ENCODE measurements at regions not wholly inside any gene's neighbourhood (a gene's known extent, or its start where the extent isn't known, plus 50 kb on each side); places are given as distances from the start of the nearest gene placed in this dataset.
"Not testable (repeated sequence)": the region's sequence is repeated elsewhere in the genome, so short reads cannot be mapped to it uniquely, and the experiment has no call there.

DNA sequence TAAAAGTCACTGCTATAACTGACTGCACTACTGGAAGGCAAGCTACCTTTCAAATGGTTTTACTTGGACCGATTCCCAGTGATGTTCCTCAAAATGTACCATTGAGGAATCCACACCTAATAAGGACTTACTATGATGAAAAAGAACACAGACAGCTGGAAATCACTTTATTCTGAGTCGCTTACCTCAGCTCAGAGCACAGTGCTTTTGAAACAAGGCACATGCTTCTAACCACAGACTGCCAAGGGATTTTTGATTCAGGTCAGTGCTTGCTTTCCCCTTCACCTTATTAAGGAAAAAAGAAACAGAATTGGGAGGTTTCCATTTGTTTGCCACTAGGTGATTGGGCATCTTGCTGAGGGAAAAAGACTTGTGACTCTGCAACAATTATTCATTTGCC lies 707.5 kb upstream of the FSHR start:
- no peak for DNase-seq (ENCODE audit: low read depth in 2 of 2)

DNA sequence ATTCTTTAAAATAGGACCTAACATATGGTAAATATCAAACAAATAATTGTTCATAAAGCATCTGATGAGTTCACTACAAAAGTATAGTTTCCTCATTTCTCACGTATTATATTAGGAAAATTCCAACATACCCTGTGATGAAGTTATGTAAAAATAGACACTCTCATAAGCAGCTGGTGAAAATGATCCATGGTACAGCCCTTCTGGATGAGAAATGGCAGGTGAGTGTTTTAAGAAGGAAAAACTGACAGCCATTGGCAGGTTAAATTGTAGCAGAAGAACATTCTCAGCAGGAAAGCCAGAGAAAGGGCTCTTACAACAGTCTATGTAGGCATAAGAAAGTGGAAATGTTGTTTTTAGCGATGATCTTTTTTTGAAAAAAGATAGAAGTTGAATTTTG lies 706.5 kb upstream of the FSHR start:
- DNase-seq (ENCODE audit: low read depth in 2 of 2) = no peak

DNA sequence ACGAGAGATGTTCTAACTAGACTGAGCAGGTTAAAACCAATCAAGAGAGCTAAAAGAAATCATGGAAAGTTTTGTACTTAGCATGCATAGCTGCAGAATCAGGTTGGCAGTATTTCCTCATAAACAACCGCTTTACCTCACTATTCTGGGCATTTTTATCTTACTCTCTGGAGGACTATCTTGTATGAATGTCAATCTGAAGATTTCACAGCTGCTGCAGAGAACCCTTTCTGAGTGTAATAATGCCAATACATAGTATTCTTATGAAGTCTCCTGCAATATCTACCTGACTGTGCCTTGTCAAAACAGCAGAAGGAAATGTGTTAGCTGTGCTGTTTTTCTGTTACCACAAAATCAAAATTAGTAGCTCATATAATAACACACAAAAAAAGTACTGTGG lies 705.9 kb upstream of the FSHR start:
- DNase-seq (ENCODE audit: low read depth in 2 of 2) = no peak

DNA sequence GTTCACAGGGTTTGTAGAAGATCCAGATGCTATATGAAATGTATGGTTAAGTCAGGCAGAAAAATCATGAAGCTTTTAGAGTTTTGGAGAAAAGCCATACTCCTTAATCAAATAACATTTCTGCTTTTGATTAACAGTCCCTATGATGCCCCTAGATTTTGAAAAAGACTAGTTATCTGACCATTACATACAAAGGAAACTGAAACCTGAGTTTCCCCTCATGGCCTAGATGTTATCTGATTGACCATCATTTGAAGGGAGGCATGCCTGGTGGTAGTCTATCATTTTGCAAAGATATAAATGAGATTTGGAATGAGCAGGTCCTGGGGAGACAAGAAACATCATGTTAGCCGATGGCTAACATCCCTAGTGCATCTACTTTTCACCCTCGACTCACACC lies 704.3 kb upstream of the FSHR start:
- DNase-seq (ENCODE audit: low read depth in 2 of 2) = no peak

DNA sequence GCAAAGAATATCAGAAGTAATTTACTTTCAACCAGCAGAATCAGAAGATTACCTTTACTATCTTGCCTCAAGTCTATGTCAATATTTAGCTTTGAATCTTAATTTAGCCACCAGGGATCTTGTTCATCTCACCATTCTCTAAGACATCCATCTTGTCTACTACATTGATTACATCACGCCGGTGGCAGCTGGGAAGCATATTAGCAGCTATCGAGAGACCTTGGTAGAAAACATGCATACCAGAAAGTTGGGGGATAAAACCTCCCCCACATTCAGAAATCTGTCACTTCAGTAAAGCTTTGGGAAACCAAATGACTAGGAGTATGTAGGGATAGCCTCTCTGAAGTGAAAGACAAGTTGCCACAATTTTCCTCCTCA lies 703.8 kb upstream of the FSHR start:
- DNase-seq (ENCODE audit: low read depth in 2 of 2) = no peak

DNA sequence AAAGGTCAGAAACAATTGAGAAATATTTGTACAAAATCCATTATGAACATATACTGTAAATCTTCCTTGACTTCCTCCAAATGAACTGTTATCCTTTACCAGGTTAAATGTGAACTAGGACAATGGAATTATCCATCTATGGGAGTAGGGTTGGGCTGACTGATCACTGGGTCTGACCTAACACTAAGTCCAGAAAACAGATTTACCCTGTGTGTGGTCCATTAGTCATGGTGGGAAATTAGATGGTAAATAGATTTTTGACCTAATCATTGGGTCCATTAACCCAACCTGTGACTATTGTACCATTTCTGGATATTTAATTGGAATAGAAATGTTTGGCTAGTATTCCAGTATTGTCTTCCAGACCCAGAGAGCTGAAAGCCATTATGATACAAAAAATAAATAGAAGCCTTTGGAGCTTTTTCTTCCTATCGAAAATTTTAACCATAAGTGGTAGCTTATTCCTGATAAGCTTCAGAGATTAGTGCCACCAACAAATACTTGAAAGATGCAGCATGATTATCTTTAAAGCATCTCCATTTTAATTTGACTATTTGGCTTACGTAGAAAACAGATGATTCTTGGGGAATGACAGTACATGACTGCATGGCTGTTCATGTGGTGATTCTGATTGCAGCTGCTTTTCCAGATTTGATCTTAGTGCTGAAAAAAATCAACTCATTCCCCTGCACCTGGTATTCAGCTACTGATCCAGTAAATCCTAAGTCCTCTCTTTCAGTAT lies 703.2 kb upstream of the FSHR start:
- no peak for DNase-seq (ENCODE audit: low read depth in 2 of 2)

DNA sequence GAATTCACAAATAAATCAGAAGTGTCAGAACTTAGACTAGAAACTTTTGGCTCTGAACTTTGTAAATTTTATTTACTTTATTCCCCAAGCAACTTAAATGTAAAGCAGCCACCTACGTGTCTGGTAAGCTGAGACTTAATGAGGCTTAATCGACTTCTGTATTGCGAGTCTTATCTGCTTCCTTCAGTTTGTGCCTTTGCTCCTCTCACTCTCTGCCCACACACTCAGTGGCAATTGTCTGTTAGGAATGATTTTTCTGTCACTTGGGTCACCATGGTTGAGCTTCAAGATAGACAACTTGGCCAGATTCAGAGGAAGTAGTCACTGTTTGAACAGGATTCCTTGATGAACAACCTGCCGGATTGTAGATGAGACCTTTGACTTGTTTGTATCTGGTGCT lies 691.4 kb upstream of the FSHR start:
- no peak for DNase-seq (ENCODE audit: low read depth in 2 of 2)

DNA sequence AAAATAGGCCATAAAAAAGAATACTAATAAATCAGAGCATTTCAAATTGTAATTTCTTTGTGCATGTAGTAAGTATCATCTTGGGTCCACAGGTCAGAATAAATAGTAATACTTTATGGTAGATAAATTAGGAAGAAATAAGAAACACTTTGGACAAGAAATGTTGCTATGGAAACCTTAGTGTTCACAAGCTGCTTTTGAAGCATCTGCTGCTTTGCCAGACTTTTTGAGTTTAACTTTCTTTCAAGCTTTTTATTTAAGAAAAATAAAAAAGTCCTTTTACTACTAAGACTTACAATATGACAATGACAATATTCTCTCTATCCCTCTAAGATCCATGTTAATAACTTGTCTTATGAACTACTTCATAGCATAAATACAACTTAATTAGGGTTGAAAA lies 690.7 kb upstream of the FSHR start:
- DNase-seq (ENCODE audit: low read depth in 2 of 2) = no peak

DNA sequence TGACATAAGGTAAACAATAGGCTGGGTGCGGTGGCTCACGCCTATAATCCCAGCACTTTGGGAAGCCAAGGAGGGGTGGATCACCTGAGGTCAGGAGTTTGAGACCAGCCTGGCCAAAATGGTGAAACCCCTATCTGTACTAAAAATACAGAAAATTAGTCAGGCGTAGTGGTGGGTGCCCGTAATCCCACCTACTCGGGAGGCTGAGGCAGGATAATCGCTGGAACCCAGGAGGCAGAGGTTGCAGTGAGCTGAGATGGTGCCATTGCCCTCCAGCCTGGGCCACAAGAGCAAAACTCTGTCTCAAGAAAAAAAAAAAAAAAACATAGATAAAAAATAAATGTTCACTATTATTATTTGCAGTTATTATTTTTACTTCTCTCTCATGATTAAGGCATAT lies 689.8 kb upstream of the FSHR start:
- not testable (repeated sequence) for DNase-seq (ENCODE audit: low read depth in 2 of 2)

DNA sequence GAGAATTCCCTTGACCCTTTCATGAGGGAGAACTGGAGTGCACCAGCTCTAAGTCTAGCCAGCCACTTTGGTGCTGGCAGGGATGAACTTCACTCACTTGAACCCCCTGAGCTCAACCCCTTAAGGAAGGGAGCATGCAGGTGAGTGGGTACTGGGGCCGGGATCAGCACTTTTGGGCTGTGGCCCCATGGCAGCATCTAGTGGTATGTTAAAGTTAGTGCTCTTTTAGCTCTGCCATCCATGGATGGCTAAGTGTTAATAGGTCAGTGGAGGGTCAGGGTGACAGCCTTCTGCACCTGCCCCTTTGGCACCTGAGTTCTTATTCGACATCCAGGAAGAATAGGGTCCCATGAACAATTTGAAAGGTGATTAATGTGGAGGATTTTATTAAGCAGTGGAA lies 689.0 kb upstream of the FSHR start:
- DNase-seq (ENCODE audit: low read depth in 2 of 2) = no peak

DNA sequence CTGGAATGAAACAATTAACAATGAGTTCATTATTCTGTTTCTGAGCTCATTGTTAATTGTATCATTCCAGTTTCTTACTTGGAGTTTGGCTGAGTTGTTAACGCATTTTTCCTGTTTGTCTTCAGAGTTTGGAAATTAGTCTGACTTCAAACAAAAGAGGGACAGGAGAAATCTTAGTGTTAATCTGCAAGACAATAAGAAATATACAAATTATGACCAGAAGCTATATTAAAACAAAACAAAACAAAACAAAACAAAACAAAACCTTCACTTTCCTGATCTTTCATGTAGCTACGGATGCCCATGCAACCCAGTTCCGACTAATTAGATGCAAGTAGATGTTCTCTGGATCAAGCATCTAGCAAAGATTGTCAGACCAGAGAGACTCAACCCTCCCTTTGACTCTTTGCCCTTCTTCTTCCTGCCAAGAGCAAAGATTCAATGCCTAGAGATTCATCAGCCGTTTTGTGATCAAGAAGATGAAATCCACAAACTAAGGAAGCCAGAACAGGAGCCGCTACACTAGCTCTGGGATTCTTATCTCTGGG lies 686.2 kb upstream of the FSHR start:
- no peak for DNase-seq (ENCODE audit: low read depth in 2 of 2)

DNA sequence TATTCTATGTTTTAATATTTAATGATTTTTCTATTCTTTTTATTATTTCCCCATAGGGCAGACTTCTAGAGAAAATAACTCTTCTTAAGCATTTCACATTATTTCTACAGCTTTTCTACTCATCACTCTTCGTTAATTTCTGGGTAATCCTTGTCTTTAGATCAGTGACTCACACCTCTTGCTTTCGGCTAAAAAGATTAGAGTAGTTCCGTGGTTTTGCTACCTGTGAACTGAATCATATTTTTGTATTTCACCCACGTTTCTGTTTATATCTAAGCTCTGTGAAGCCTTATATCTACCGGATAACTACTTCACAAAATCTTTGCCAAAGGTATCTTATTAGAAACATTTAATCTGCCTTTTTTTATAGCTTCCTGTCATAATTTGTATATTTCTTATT lies 685.5 kb upstream of the FSHR start:
- DNase-seq (ENCODE audit: low read depth in 2 of 2) = no peak

DNA sequence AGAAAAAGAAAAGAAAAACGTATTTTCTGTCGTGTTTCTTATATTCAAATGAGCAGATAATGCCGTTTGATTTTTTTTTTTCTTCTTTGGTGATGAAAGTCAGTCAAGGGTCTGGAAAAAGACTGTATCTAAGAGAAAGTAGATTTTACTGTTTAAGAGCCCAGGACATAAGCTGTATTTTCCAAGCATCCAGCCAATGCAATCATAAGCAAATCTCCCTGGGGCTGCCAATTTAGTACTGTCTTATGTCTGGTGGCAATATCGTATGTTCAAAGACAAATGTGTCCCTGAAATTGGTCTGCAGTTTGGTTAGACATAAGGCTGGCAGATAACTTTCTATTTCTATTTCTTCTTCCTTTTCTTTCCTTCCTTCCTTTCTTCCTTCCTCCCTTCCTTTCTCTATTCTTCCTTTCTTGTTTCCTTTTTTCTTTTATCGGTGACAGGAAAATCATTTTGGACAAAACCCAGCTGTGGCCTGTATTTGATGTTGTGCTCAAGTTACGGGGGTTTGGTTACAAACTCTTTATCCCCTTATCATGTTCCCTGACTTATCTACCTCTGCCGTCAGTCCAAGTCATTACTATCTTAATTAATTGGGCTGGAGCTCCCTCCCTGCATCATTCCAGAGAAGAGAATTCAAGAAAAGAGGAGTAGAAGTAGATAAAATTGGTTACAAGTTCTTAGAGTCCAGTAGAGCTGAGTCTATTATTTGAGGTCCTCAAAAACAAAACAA lies 683.4 kb upstream of the FSHR start:
- no peak for DNase-seq (ENCODE audit: low read depth in 2 of 2)

DNA sequence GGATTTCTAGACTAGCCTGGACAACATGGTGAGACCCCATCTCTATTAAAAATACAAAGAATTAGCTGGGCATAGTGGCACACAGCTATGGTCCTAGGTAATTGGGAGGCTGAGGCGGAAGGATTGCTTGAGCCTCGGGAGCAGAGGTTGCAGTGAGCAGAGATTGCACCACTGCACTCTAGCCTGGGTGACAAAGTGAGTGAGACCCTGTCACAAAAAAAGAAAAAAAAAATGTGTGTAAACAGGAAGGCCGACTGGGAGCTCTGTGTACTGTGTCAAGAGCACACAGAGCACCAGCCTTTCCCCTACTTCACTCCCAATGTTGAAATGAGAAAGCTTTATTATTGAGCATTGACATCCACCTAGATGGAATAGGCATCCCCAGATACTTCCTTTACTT lies 681.7 kb upstream of the FSHR start:
- no peak for DNase-seq (ENCODE audit: low read depth in 2 of 2)

DNA sequence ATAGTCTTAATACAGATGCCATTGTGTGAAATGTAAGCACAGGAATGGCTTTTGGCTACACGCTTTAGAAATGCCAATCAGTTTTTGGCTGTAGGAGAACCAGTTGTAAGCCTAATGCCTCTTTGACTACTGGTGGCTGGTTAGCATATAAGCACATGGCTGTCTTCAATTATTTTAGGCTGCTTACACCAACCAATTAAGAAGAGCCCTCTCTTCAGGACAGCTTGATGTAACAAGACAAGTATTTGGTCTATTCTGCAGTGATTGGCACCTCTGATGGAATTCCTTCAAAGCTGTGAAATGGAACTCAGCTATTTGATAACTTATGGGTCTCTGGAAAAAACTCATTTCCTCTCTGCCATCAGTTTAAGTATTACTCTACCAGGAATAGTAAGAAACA lies 680.1 kb upstream of the FSHR start:
- DNase-seq (ENCODE audit: low read depth in 2 of 2) = no peak

DNA sequence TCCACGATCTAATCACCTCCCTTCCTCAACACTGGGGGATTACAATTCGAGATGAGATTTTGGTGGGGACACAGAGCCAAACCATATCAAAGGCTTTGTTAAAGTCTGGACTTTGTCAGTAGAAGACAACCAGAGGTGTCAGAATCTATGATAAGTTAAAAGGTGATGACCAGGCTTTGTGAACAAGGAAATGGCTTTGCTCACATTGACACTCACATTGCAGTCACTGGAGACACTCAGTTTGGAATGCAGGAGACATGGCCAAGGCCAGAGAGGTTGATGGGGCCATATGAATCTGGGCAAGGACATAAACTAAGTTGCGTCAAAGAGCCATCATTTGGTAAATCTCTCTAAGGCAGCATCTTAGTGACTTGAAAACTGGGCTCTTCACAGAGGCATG lies 678.2 kb upstream of the FSHR start:
- DNase-seq (ENCODE audit: low read depth in 2 of 2) = no peak

DNA sequence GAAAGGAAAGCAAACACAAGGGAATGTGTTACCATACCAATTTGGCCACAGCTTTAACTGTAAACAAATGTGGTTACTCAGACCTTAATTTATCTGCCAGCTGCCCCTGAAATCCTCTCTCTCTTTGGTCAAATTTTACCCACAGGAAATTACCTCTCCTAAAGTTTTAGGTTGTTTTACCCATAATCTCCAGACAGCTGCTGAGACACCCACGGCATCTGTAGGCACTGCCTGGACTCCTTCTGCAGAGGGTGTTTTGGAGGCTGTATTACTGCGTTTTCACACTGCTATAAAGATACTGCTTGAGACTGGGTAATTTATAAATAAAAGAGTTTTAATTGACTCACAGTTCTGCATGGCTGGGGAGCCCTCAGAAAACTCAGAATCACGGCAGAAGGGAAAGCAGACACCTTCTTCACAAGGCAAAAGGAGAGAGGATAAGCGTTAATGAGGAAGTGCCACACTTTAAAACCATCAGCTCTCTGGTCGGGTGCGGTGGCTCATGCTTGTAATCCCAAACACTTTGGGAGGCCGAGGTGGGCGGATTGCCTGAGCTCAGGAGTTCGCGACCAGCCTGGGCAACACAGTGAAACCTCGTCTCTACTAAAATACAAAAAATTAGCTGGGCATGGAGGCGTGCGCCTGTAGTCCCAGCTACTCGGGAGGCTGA lies 677.5 kb upstream of the FSHR start:
- no peak for DNase-seq (ENCODE audit: low read depth in 2 of 2)

DNA sequence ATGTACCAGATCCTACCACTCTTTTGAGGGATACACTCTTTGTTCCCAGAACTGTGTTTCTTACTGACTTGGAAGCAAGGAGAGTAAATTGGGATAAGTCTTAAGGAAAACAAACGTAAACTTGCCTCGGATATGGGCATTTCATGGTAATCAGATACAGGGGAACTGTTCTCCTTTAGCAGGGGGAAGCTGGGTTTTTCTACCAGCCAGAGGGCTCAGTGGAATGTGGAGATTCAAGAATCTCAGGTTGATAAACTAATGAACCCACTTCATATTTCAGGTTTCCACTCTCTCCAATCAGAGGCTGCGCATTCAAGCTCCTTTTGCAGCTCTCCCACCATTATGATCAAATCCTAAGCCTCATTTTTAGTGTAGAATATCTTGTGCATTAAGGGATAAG lies 676.5 kb upstream of the FSHR start:
- DNase-seq (ENCODE audit: low read depth in 2 of 2) = no peak

DNA sequence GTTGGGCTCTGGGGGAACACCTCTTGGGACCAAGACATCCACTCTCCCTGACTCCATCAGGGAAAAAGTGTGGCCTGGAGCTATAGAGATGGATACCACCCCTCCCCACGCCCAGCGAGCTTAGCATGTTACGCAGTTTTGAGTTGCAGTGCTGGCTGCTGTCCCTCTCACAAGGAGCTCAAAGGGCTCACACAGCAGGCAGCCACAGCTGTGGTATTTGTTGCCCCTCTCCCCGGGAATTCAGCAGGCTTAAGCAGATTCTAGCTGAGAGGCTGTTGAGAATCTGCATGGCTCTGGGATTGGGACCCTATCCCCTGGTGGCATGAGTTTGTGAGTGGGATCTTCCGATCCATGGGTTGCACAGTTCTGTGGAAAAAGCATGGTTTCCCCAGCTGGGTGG lies 673.1 kb upstream of the FSHR start:
- DNase-seq (ENCODE audit: low read depth in 2 of 2) = no peak

DNA sequence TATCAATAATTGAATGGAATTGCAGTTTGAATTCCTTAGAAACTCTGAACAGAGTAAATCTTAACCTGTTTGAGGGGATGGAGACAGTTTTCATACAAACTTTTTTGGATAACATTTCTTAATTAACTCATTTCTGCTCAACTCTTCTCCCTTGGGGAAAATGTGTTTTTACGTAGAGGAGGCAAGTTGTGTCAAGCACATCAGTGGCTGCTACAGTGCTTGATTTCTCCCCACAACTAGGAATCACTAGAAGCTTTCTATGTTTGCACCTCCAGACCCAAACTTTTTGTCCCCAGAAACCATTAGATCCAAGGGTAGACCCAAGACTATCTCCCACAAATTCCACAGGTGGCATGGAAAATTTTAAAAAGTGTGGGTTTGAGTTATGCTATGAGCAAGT lies 658.9 kb upstream of the FSHR start:
- DNase-seq (ENCODE audit: low read depth in 2 of 2) = no peak

DNA sequence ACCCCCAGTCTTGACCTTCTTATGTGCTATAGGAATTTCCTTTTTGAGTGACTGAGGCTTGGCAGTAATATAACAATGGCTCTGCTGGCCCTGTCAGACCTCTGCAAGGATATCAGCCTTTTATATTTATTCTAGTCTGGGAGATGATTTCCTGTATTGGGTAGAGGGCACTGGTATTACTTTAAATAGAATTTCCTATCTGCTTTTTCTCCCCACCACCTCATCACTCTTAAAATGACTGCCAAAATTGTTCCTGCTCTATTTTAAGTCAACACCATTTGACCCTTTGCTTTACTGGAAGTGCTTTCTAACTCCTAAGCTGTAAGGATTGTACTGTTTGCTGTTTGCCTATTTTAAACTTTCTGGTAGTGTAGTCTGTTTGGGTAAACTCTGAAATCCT lies 658.4 kb upstream of the FSHR start:
- no peak for DNase-seq (ENCODE audit: low read depth in 2 of 2)

DNA sequence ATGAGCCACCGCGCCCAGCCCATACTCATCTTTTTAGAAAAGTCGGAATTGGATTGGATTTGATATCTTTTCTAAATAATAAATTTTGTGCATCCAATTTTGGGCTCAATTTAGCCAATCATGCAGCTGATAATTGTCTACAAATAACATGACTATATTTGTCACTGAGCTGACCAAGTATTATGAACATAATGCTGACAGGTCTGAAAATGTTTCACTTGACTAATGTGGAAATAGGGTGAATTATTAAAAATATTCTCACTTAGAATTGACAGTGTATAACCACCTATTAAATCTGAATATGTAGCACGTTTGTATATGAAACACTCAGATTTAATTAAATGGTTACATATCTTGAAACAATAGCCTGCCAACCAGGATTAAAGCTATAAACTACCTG lies 657.2 kb upstream of the FSHR start:
- DNase-seq (ENCODE audit: low read depth in 2 of 2) = no peak

DNA sequence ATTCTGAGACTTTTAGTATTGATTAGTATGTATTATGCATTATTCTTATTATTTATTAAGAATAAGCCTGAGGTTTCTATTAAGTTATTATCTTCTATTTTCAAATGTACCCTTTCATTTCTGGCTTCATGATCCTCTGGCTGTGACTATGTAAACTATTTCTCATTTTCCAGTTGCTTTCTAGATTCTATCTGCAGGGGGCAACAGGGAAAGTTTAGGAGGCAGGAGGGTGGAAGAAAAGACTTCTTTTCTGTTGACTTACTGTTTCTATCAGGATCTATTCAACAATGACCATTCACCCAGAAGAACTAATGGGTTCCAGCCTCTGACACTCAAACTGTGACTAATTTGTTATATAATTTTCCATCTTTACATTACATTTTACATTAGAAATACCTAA lies 653.4 kb upstream of the FSHR start:
- DNase-seq (ENCODE audit: low read depth in 2 of 2) = no peak
